ENCODE measurements at regions not wholly inside any gene's neighbourhood (a gene's known extent, or its start where the extent isn't known, plus 50 kb on each side); places are given as distances from the start of the nearest gene placed in this dataset.

- POLR2A ChIA-PET = no interaction called here
- Mint-ChIP-seq H3K9me3 (peaks cover 7% of the 10 kb centered on the region), H3K36me3 (ENCODE audit: low read depth) (no peaks in the 10 kb centered on the region), H3K4me1 (no peaks in the 10 kb centered on the region), H3K27me3 (no peaks in the 10 kb centered on the region), H3K4me3 (no peak overlapping the region), H3K27ac (no peak overlapping the region)
- DNase-seq (no peak), ATAC-seq (ENCODE audit: low read depth) (no peak)
- no peak for TF ChIP-seq CTCF (IDR thresholded peaks at IDR 0.05)
- intact Hi-C loops (cut with micrococcal nuclease) = no loop called here
- CTCF ChIA-PET = no interaction called here
Observed at GRCh38 chr14:44165936-44166335, 341.1 kb downstream of the FSCB start.

DNA sequence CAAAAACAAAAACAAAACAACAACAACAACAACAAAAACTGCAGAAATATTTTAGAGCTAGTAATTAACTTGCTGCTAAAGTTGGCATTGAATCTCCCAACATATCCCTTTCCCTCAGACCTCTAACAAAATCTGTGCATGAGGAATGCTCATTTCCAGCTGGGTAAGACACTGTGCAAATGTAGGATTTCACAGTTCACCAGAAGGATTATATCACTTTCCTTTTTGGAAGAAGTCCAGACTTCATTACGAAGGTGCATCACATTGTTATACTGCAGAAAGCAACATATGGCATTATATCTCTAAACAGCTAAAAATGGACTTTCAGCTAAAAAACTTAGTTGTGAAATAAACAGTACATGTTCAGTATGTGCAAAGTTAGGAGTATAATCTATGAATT lies 341.8 kb downstream of the FSCB start:
- intact Hi-C loops (cut with micrococcal nuclease) = no loop called here
- H3K27ac Mint-ChIP-seq = no peak overlapping the region
- no peaks in the 10 kb centered on the region for H3K36me3 Mint-ChIP-seq (ENCODE audit: low read depth)
- no peak for DNase-seq
- H3K9me3 Mint-ChIP-seq = peaks cover 7% of the 10 kb centered on the region
- ChIA-PET POLR2A (no interaction called here), CTCF (no interaction called here)
- no peaks in the 10 kb centered on the region for H3K27me3 Mint-ChIP-seq
- no peak overlapping the region for H3K4me3 Mint-ChIP-seq
- TF ChIP-seq CTCF (IDR thresholded peaks at IDR 0.05) = no peak
- no peaks in the 10 kb centered on the region for H3K4me1 Mint-ChIP-seq
- no peak for ATAC-seq (ENCODE audit: low read depth)

- Mint-ChIP-seq H3K4me1 (no peaks in the 10 kb centered on the region), H3K27ac (no peak overlapping the region), H3K9me3 (peaks cover 7% of the 10 kb centered on the region), H3K27me3 (no peaks in the 10 kb centered on the region), H3K36me3 (ENCODE audit: low read depth) (no peaks in the 10 kb centered on the region), H3K4me3 (no peak overlapping the region)
- ATAC-seq (ENCODE audit: low read depth) (no peak), DNase-seq (no peak)
- ChIA-PET POLR2A (no interaction called here), CTCF (no interaction called here)
- TF ChIP-seq CTCF (IDR thresholded peaks at IDR 0.05) = no peak
- intact Hi-C loops (cut with micrococcal nuclease) = no loop called here
Observed at GRCh38 chr14:44163946-44164345, 343.1 kb downstream of the FSCB start.

DNA sequence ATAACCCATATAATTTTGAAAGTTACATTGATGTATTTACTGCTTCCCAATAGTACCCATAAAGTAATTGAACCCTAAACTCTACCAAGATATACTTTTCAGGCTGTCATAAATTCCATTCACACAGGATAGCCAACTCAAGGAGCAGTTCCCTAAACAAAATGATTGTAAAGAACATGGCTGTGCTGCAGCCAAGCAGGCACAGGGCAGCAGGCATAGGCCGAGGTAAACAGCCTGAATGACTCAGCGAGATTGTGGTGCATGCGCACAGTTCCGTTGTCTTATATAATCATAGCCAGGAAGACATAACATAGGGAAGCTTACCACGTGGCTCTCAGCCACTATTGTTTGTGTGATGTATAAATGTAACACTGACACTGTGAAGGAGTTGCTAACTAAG lies 344.9 kb downstream of the FSCB start:
- H3K27me3 Mint-ChIP-seq = no peaks in the 10 kb centered on the region
- no peak for ATAC-seq (ENCODE audit: low read depth)
- H3K36me3 Mint-ChIP-seq (ENCODE audit: low read depth) = no peaks in the 10 kb centered on the region
- peaks cover 11% of the 10 kb centered on the region for H3K9me3 Mint-ChIP-seq
- H3K4me1 Mint-ChIP-seq = no peaks in the 10 kb centered on the region
- DNase-seq = no peak
- H3K27ac Mint-ChIP-seq = no peak overlapping the region
- CTCF ChIA-PET = no interaction called here
- no peak for TF ChIP-seq CTCF (IDR thresholded peaks at IDR 0.05)
- POLR2A ChIA-PET = no interaction called here
- intact Hi-C loops (cut with micrococcal nuclease) = no loop called here
- H3K4me3 Mint-ChIP-seq = no peak overlapping the region

DNA sequence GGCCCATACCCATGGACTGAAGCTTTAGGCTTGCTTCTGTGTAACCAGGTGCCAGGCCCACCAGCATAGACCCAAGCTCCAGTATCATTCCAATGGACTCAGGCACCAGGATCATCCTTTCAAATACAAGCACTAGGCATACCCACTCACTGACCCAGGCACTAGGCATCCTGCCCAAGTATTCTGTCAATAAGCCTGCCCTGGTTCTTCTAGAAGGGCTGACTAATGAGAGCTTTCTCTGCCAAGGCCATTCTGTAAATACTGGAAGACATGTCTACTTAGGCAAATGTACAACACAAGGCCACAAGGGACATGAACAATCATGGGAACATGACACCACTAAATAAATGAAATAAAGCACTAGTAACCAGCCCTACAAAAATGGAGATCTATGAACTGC lies 352.2 kb downstream of the FSCB start:
- TF ChIP-seq CTCF (IDR thresholded peaks at IDR 0.05) = no peak
- DNase-seq = no peak
- CTCF ChIA-PET = no interaction called here
- Mint-ChIP-seq H3K27ac (no peak overlapping the region), H3K27me3 (no peaks in the 10 kb centered on the region), H3K4me1 (peaks cover 4% of the 10 kb centered on the region), H3K36me3 (ENCODE audit: low read depth) (no peaks in the 10 kb centered on the region), H3K4me3 (no peak overlapping the region), H3K9me3 (peaks cover 9% of the 10 kb centered on the region)
- ATAC-seq (ENCODE audit: low read depth) = no peak
- POLR2A ChIA-PET = no interaction called here
- intact Hi-C loops (cut with micrococcal nuclease) = no loop called here
